D721Med (cell line): ENCODE measurements at regions not wholly inside any gene's neighbourhood (a gene's known extent, or its start where the extent isn't known, plus 50 kb on each side); places are given as distances from the start of the nearest gene placed in this dataset.

Source experiments
- DNase-seq: peaks from one replicate; pipeline ENCODE4 v3.0.0; 2011; ENCODE audit warnings: low spot score; ENCODE audit not compliant: insufficient read length
- FAIRE-seq: peaks from 2 replicates; lab custom pipeline; 2011; peaks lifted over from hg19 to GRCh38; lab: Jason Lieb, UNC
- TF ChIP-seq, protein P1 (sequence below): IDR thresholded peaks from 2 replicates; pipeline ENCODE4 v1.5.1; 2012; ENCODE audit warnings: mild to moderate bottlenecking, control low read depth; ENCODE audit not compliant: insufficient read depth; ENCODE audit errors: missing control alignments

DNA sequence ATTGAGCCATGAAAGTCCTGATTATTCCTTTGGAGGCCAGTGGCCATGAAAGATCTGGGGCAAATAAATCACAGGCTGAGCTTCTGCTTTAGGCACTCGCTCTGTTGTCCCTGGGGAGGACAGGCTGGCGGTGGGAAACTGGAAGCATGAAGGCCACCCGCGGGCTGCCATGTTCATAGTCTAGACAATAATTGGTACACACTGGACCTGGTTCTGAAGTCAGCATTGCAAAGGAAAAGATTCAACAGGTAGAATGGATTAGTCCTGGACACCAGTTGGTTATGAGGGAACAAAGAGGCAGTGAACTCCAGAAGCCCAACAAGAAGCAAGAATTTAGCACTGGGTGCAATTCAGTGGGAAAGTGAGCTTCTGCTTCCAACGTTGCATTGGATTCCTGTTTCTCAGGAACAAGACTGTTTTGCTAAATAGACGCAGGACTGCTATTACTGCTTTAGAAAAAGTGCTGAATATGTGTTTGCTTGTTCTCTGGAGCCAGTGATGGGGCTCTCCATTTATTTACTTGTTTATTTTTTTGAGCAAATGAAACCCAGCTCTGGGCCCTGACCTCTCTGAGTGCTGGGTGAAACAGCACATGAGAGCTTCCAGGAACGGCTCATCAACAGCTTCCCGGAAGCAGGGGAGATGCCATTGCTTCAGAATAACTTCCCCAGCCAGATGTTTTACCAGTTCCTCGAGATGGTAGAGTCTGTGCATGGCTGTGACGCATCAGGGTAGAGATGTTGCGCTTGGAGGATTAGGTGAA, 336.4 kb downstream of the ZNF536 start:
- TF ChIP-seq, protein P1, sequence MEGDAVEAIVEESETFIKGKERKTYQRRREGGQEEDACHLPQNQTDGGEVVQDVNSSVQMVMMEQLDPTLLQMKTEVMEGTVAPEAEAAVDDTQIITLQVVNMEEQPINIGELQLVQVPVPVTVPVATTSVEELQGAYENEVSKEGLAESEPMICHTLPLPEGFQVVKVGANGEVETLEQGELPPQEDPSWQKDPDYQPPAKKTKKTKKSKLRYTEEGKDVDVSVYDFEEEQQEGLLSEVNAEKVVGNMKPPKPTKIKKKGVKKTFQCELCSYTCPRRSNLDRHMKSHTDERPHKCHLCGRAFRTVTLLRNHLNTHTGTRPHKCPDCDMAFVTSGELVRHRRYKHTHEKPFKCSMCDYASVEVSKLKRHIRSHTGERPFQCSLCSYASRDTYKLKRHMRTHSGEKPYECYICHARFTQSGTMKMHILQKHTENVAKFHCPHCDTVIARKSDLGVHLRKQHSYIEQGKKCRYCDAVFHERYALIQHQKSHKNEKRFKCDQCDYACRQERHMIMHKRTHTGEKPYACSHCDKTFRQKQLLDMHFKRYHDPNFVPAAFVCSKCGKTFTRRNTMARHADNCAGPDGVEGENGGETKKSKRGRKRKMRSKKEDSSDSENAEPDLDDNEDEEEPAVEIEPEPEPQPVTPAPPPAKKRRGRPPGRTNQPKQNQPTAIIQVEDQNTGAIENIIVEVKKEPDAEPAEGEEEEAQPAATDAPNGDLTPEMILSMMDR: no peak
- no peak for FAIRE-seq

DNA sequence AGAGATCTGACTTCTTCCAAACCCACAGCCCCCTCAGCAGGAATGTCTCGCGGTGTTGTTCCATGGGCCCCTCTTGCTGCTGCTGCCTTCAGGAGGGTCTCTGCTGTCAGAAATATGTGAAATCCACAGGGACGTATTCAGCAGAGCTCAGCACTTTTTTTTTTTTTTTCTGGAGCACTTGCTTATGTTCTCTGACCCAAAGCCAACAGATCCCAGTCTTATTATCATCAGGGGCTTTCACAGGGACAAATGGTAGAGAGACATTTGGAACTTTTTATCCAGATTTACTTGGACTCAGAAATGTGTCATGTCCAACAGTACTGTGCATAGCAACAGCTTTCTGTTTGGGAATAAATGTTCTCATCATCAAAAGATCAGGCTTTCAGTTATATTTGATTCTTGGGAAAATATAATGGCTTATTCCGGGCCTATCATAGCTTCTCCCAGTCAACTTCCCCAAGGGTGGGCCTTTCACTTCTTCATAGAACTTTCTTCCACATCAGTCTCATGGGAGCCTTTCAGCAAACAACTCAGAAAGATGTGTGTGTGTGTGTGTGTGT, 332.7 kb downstream of the ZNF536 start:
- no peak for DNase-seq
- no peak for FAIRE-seq
- TF ChIP-seq, protein P1: no peak

More for the DNA sequence above, 336.4 kb downstream of the ZNF536 start:
- no peak for DNase-seq

DNA sequence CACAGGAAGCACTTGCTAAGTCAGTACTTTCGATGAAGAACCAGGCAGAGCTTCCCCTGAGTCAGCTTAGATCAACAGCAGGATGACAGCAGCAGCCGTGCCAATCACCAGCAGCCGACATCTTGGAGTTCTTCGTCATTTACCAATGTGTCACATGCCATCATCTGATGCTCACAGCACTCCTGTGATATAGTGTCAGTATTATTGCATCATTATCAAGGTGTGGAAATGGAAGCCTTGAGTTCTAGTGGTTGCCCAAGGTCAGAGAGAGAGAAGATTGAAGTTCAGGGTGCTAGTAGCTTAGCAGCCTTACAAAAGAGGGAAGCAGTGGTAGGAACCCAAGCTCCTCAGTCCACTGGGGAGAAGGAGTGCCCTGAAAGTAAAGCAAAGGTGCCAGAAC, 331.5 kb downstream of the ZNF536 start:
- DNase-seq: no peak
- TF ChIP-seq, protein P1: no peak
- no peak for FAIRE-seq

DNA sequence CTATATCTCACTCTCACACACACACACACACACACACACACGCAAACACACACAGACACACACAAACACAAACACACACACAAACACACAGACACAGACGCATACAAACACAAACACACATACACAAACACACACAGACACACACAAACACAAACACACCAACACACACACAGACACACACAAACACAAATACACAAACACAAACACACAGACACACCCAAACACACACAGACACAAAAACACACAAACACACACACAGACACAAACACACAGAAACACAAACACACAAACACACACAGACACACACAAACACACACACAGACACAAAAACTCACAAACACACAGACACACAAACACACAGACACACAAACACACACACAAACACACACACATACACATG, 329.0 kb downstream of the ZNF536 start:
- FAIRE-seq (peak; percentile 51), DNase-seq (no peak)
- TF ChIP-seq, protein P1: no peak

DNA sequence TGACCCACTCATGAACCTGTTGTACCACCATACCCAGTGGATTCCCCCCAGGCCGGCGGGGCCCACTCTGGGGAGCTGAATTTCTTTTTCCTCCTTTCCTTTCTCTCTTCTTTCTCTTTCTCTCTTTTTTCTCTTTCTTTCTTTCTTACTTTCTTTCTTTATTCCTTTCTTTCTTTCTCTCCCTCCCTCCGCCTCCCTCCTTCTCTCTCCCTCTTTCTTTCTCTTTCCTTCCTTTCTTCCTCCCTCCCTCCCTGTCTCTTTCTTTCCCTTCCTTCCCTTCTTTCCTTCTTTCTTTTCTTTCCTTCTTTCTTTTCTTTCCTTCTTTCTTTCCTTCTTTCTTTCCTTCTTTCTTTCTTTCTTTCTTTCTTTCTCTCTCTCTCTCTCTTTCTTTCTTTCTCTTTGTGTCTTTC, 327.7 kb downstream of the ZNF536 start:
- FAIRE-seq (no peak), DNase-seq (no peak)
- TF ChIP-seq, protein P1: no peak

DNA sequence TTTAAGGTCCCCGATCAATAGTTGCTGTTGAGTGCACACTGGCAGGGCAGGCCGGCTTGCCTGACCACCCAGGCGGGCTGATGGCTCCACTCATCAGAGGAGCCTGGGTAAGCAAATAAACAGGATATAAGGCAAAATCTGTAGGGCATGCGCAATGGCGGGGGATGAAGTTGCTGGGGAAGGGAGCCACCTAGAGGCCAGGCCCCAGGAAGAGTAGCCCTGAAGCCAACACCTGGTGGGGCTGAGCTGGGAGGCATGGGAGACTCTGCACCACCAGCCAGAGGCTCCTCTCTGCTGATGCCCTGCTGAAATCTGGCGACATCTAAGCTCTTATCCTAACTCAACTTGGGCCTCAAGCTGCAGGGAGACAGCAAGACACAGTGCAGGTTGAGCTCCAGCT, 324.3 kb downstream of the ZNF536 start:
- TF ChIP-seq, protein P1: peak; percentile 56
- FAIRE-seq (no peak), DNase-seq (peak; percentile 49)
